HEK293 (cell line): ENCODE measurements at regions not wholly inside any gene's neighbourhood (a gene's known extent, or its start where the extent isn't known, plus 50 kb on each side); places are given as distances from the start of the nearest gene placed in this dataset.

Experiments
- CTCF ChIA-PET: fragments of 350-600 bp; formaldehyde crosslinking; extraction: SDS; loops from one replicate; lab custom pipeline; 2021; ENCODE audit warnings: antibody characterized with exemption; lab: Yijun Ruan, JAX
- POLR2A ChIA-PET: fragments of 300-600 bp; formaldehyde crosslinking; extraction: SDS; loops from one replicate; lab custom pipeline; 2020; ENCODE audit warnings: antibody characterized with exemption, inconsistent platforms; lab: Yijun Ruan, JAX
- H3K27ac ChIP-seq: fragments of 200-500 bp; sonication (Bioruptor generic); 2 replicates; pipeline ENCODE4 v1.5.1; 2014; ENCODE audit warnings: low read depth, low read length, control low read depth, inconsistent platforms; ENCODE audit errors: extremely low read depth
- H3K36me3 ChIP-seq, 2 experiments: fragments of 200-500 bp in 1 of 2; sonication (Bioruptor generic) in 1 of 2; 1 replicate in 1 of 2; 2 replicates in 1 of 2; pipeline ENCODE4 v1.5.1; 2014 to 2017; ENCODE audit warnings: inconsistent platforms in 2 of 2, low read length in 2 of 2; ENCODE audit not compliant: control insufficient read depth in 2 of 2, insufficient read depth in 1 of 2
- H3K4me1 ChIP-seq: fragments of 200-500 bp; sonication (Bioruptor generic); 2 replicates; pipeline ENCODE4 v1.5.1; 2014; ENCODE audit warnings: mild to moderate bottlenecking, low read length, inconsistent platforms; ENCODE audit not compliant: control insufficient read depth, insufficient read depth
- H3K4me3 ChIP-seq: 2 replicates; pipeline ENCODE4 v1.5.1; 2011; ENCODE audit warnings: low read depth, mild to moderate bottlenecking, control low read depth, low read length, moderate library complexity
- H3K9me3 ChIP-seq: fragments of 200-500 bp; sonication (Bioruptor generic); 2 replicates; pipeline ENCODE4 v1.5.1; 2014; ENCODE audit warnings: low read depth, low read length, inconsistent platforms; ENCODE audit not compliant: control insufficient read depth, insufficient read depth
- GFI1B ChIP-seq: fragments of 450-650 bp; formaldehyde crosslinking; IDR thresholded peaks from 2 replicates; pipeline ENCODE4 v1.5.1; 2016; ENCODE audit warnings: missing biosample characterization, missing genetic modification characterization
- KLF16 ChIP-seq: fragments of 450-650 bp; formaldehyde crosslinking; IDR thresholded peaks from 2 replicates; pipeline ENCODE4 v1.5.1; 2017; ENCODE audit warnings: missing biosample characterization, missing genetic modification characterization
- SP2 ChIP-seq: fragments of 450-650 bp; formaldehyde crosslinking; IDR thresholded peaks from 2 replicates; pipeline ENCODE4 v1.5.1; 2016; ENCODE audit warnings: missing biosample characterization, missing genetic modification characterization
- SP7 ChIP-seq: fragments of 450-650 bp; formaldehyde crosslinking; IDR thresholded peaks from 2 replicates; pipeline ENCODE4 v1.5.1; 2016; ENCODE audit warnings: missing biosample characterization, missing genetic modification characterization
- ZBTB1 ChIP-seq: fragments of 450-650 bp; formaldehyde crosslinking; IDR thresholded peaks from 2 replicates; pipeline ENCODE4 v1.5.1; 2016; ENCODE audit warnings: missing biosample characterization, missing genetic modification characterization
- ZBTB17 ChIP-seq: fragments of 450-650 bp; formaldehyde crosslinking; IDR thresholded peaks from 2 replicates; pipeline ENCODE4 v1.5.1; 2016; ENCODE audit warnings: missing biosample characterization, missing genetic modification characterization
- ZBTB21 ChIP-seq: fragments of 450-650 bp; formaldehyde crosslinking; IDR thresholded peaks from 2 replicates; pipeline ENCODE4 v1.5.1; 2017; ENCODE audit warnings: missing biosample characterization, missing genetic modification characterization
- ZEB2 ChIP-seq: fragments of 450-650 bp; formaldehyde crosslinking; IDR thresholded peaks from 2 replicates; pipeline ENCODE4 v1.5.1; 2016; ENCODE audit warnings: missing biosample characterization, missing genetic modification characterization
- ZFP41 ChIP-seq: fragments of 450-650 bp; formaldehyde crosslinking; IDR thresholded peaks from 2 replicates; pipeline ENCODE4 v1.5.1; 2016; ENCODE audit warnings: missing biosample characterization, missing genetic modification characterization, borderline replicate concordance
- ZNF211 ChIP-seq: fragments of 450-650 bp; formaldehyde crosslinking; IDR thresholded peaks from 2 replicates; pipeline ENCODE4 v1.5.1; 2016; ENCODE audit warnings: low read depth, missing biosample characterization, missing genetic modification characterization
- ZNF248 ChIP-seq: fragments of 450-650 bp; formaldehyde crosslinking; IDR thresholded peaks from 2 replicates; pipeline ENCODE4 v1.5.1; 2017; ENCODE audit warnings: missing biosample characterization, missing genetic modification characterization
- ZNF560 ChIP-seq: fragments of 450-650 bp; formaldehyde crosslinking; IDR thresholded peaks from 2 replicates; pipeline ENCODE4 v1.5.1; 2017; ENCODE audit warnings: missing biosample characterization, missing genetic modification characterization, borderline replicate concordance
- ZNF610 ChIP-seq: fragments of 450-650 bp; formaldehyde crosslinking; IDR thresholded peaks from 2 replicates; pipeline ENCODE4 v1.5.1; 2016; ENCODE audit warnings: missing biosample characterization, missing genetic modification characterization, borderline replicate concordance
- ZNF629 ChIP-seq: fragments of 450-650 bp; formaldehyde crosslinking; IDR thresholded peaks from 2 replicates; pipeline ENCODE4 v1.5.1; 2017; ENCODE audit warnings: missing biosample characterization, missing genetic modification characterization
- ZNF654 ChIP-seq: fragments of 450-650 bp; formaldehyde crosslinking; IDR thresholded peaks from 2 replicates; pipeline ENCODE4 v1.5.1; 2016; ENCODE audit warnings: low read depth, missing biosample characterization, missing genetic modification characterization
- TF ChIP-seq, protein P1 (sequence below): fragments of 450-650 bp; formaldehyde crosslinking; IDR thresholded peaks from 2 replicates; pipeline ENCODE4 v1.5.1; 2016; ENCODE audit warnings: missing biosample characterization, missing genetic modification characterization
- TF ChIP-seq, protein P2 (sequence below): fragments of 450-650 bp; formaldehyde crosslinking; conservative IDR thresholded peaks from 2 replicates; pipeline ENCODE4 v1.5.1; 2016; ENCODE audit warnings: low read depth, missing biosample characterization, missing genetic modification characterization
- TF ChIP-seq, protein P3 (sequence below): fragments of 450-650 bp; formaldehyde crosslinking; IDR thresholded peaks from 2 replicates; pipeline ENCODE4 v1.5.1; 2016; ENCODE audit warnings: missing biosample characterization, missing genetic modification characterization, low read depth
- TF ChIP-seq, protein P4 (sequence below): fragments of 450-650 bp; formaldehyde crosslinking; IDR thresholded peaks from 2 replicates; pipeline ENCODE4 v1.5.1; 2017; ENCODE audit warnings: missing biosample characterization, missing genetic modification characterization
- TF ChIP-seq, protein P5 (sequence below): fragments of 450-650 bp; formaldehyde crosslinking; IDR thresholded peaks from 2 replicates; pipeline ENCODE4 v1.5.1; 2016; ENCODE audit warnings: missing biosample characterization, missing genetic modification characterization

DNA sequence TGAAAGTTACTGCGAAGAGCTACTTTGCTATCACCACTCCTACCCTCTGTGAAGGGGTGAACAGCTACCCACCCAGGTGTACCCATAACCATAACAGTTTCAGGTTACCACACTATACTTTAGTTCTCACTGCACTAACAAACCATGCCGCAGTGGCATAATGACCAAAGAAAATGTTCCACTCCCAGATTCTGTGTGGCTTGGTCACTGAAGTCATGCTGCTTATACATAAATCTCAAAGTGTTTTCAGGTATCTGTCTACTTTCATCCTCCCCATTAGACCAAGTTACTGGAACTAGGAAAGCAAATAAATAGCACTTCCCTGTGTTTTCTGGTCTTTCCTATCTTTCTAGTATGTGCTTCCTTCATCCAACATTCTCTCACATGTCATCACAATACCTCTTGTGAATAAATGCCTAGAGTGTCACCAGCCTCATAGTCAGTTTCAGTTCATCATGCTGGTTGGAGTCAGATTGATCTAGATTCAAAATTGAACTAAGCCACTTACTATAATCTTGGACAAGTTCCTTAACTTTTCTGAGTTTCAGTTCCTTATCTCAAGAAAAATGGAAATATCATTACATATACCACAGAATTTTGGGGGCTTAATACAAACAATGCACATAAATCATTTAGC lies 293.6 kb downstream of the FSIP2 start:
- ChIA-PET POLR2A (no interaction called here), CTCF (no interaction called here)
- H3K27ac ChIP-seq, result no peak overlapping the region
- H3K4me3 ChIP-seq, result no peak overlapping the region
- H3K4me1 ChIP-seq, result no peaks in the 10 kb centered on the region
- H3K9me3 ChIP-seq, result no peaks in the 10 kb centered on the region
- TF ChIP-seq ZNF248 (tag by site-specific recombination) (no peak), ZNF211 (tag by site-specific recombination) (no peak), ZNF610 (no peak), ZBTB1 (tag by site-specific recombination) (no peak), ZNF654 (tag by site-specific recombination) (no peak)
- TF ChIP-seq, protein P1, sequence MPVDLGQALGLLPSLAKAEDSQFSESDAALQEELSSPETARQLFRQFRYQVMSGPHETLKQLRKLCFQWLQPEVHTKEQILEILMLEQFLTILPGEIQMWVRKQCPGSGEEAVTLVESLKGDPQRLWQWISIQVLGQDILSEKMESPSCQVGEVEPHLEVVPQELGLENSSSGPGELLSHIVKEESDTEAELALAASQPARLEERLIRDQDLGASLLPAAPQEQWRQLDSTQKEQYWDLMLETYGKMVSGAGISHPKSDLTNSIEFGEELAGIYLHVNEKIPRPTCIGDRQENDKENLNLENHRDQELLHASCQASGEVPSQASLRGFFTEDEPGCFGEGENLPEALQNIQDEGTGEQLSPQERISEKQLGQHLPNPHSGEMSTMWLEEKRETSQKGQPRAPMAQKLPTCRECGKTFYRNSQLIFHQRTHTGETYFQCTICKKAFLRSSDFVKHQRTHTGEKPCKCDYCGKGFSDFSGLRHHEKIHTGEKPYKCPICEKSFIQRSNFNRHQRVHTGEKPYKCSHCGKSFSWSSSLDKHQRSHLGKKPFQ, result no peak
- no peaks in the 10 kb centered on the region for H3K36me3 ChIP-seq

DNA sequence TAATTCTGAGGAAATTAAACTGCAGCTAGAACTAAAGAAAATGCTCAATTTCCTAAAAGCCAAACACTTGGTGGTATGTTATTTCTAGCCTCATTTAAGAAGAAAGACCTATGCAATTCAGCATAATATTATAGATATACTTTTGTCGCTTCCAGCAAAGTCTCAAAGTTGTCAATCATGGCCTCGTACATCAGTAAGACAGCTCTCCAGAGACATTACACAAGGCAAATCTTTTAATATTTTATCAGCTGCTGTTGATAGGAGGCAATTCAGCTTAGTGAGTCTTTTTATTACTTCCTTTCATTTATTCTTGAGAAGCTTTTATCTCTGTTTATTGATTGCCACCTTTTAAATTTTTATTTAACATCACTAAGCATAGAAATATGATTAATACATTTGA lies 294.3 kb downstream of the FSIP2 start:
- ChIA-PET POLR2A (no interaction called here), CTCF (no interaction called here)
- Histone ChIP-seq H3K36me3 (no peaks in the 10 kb centered on the region), H3K9me3 (no peaks in the 10 kb centered on the region), H3K27ac (no peak overlapping the region), H3K4me3 (no peak overlapping the region), H3K4me1 (no peaks in the 10 kb centered on the region)
- TF ChIP-seq, protein P2, sequence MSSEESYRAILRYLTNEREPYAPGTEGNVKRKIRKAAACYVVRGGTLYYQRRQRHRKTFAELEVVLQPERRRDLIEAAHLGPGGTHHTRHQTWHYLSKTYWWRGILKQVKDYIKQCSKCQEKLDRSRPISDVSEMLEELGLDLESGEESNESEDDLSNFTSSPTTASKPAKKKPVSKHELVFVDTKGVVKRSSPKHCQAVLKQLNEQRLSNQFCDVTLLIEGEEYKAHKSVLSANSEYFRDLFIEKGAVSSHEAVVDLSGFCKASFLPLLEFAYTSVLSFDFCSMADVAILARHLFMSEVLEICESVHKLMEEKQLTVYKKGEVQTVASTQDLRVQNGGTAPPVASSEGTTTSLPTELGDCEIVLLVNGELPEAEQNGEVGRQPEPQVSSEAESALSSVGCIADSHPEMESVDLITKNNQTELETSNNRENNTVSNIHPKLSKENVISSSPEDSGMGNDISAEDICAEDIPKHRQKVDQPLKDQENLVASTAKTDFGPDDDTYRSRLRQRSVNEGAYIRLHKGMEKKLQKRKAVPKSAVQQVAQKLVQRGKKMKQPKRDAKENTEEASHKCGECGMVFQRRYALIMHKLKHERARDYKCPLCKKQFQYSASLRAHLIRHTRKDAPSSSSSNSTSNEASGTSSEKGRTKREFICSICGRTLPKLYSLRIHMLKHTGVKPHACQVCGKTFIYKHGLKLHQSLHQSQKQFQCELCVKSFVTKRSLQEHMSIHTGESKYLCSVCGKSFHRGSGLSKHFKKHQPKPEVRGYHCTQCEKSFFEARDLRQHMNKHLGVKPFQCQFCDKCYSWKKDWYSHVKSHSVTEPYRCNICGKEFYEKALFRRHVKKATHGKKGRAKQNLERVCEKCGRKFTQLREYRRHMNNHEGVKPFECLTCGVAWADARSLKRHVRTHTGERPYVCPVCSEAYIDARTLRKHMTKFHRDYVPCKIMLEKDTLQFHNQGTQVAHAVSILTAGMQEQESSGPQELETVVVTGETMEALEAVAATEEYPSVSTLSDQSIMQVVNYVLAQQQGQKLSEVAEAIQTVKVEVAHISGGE, result no peak
- TF ChIP-seq, protein P3, sequence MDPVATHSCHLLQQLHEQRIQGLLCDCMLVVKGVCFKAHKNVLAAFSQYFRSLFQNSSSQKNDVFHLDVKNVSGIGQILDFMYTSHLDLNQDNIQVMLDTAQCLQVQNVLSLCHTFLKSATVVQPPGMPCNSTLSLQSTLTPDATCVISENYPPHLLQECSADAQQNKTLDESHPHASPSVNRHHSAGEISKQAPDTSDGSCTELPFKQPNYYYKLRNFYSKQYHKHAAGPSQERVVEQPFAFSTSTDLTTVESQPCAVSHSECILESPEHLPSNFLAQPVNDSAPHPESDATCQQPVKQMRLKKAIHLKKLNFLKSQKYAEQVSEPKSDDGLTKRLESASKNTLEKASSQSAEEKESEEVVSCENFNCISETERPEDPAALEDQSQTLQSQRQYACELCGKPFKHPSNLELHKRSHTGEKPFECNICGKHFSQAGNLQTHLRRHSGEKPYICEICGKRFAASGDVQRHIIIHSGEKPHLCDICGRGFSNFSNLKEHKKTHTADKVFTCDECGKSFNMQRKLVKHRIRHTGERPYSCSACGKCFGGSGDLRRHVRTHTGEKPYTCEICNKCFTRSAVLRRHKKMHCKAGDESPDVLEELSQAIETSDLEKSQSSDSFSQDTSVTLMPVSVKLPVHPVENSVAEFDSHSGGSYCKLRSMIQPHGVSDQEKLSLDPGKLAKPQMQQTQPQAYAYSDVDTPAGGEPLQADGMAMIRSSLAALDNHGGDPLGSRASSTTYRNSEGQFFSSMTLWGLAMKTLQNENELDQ (tag by site-specific recombination), result no peak
- TF ChIP-seq, protein P4, sequence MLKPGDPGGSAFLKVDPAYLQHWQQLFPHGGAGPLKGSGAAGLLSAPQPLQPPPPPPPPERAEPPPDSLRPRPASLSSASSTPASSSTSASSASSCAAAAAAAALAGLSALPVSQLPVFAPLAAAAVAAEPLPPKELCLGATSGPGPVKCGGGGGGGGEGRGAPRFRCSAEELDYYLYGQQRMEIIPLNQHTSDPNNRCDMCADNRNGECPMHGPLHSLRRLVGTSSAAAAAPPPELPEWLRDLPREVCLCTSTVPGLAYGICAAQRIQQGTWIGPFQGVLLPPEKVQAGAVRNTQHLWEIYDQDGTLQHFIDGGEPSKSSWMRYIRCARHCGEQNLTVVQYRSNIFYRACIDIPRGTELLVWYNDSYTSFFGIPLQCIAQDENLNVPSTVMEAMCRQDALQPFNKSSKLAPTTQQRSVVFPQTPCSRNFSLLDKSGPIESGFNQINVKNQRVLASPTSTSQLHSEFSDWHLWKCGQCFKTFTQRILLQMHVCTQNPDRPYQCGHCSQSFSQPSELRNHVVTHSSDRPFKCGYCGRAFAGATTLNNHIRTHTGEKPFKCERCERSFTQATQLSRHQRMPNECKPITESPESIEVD (tag by site-specific recombination), result no peak
- no peak for TF ChIP-seq GFI1B (tag by site-specific recombination)

DNA sequence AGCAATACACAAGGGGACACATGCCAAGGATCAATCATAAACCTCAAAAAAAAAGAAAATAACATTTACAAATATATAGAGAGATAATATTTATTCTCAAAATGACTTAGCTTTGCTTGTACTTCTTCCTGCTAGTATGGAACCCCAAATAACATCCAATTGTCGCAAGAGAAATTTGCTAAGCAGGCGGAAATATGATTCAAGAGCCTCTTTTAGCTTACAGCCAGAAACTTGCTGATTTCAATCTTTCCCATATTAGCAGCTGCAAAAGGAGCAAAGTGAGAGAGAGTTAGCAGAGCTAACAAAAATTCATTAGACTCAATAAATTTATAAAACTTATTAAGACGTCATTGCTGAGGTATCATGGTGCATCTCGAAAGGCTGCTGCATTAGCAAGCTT lies 294.9 kb downstream of the FSIP2 start:
- POLR2A ChIA-PET, result no interaction called here
- CTCF ChIA-PET, result interaction anchor here (0.6 to 0.7 kb wide), 2 partner anchors 34 to 1229 kb away, joined by 3 read pairs; no protein-coding TSS in a partner anchor
- H3K4me1 ChIP-seq, result no peaks in the 10 kb centered on the region
- TF ChIP-seq ZNF560 (tag by site-specific recombination), result no peak
- no peak for TF ChIP-seq SP2 (tag by site-specific recombination)
- TF ChIP-seq SP7 (tag by site-specific recombination), result no peak
- TF ChIP-seq KLF16 (tag by site-specific recombination), result no peak
- TF ChIP-seq ZBTB21 (tag by site-specific recombination), result no peak
- TF ChIP-seq ZEB2 (tag by site-specific recombination), result no peak
- TF ChIP-seq ZBTB17, result no peak
- TF ChIP-seq, protein P5, sequence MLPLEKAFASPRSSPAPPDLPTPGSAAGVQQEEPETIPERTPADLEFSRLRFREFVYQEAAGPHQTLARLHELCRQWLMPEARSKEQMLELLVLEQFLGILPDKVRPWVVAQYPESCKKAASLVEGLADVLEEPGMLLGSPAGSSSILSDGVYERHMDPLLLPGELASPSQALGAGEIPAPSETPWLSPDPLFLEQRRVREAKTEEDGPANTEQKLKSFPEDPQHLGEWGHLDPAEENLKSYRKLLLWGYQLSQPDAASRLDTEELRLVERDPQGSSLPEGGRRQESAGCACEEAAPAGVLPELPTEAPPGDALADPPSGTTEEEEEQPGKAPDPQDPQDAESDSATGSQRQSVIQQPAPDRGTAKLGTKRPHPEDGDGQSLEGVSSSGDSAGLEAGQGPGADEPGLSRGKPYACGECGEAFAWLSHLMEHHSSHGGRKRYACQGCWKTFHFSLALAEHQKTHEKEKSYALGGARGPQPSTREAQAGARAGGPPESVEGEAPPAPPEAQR (tag by site-specific recombination), result no peak
- no peak for TF ChIP-seq ZNF629
- TF ChIP-seq ZBTB1 (tag by site-specific recombination), result no peak
- TF ChIP-seq ZFP41 (tag by site-specific recombination), result no peak

More for the DNA sequence above, 294.9 kb downstream of the FSIP2 start:
- H3K27ac ChIP-seq, result no peak overlapping the region
- no peak overlapping the region for H3K4me3 ChIP-seq
- no peaks in the 10 kb centered on the region for H3K36me3 ChIP-seq
- H3K9me3 ChIP-seq, result no peaks in the 10 kb centered on the region
